ENCODE measurements at regions not wholly inside any gene's neighbourhood (a gene's known extent, or its start where the extent isn't known, plus 50 kb on each side); places are given as distances from the start of the nearest gene placed in this dataset.

DNA sequence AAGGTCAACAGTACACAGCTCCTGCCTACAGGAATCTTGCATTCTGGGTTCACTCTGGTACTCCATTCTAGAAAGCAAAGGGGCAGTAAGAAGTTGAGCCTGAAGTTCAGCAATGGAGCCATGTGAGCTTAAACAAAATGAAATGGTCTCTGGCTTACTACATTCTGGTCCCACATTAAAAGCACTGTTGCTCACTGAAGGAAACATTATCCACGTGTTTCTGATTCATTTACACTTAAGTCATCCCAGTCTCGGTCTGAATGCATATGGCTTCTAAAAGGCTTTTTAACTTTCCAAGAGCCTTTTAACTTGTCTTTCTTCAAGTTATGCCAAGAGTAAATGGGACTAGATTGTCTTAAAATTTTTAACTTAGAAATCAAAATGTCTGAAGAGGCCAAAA is 177.8 kb downstream of the LNPK start:
- H3K27me3 ChIP-seq = no peaks in the 10 kb centered on the region
- peaks cover 0 to 7% (median 0%) of the 10 kb centered on the region in 12 donors for H3K9me3 ChIP-seq
- H3K36me3 ChIP-seq = no peaks in the 10 kb centered on the region
- 81 to 90% (median 85%) methylated on average over 2 of the region's 2 CpGs for WGBS, 4 donors
- DNase-seq (no peak), ATAC-seq (no peak)
- no peaks in the 10 kb centered on the region for H3K4me1 ChIP-seq
- intact Hi-C loops (cut with DNase I) = no loop called here
- TF ChIP-seq, protein P1, sequence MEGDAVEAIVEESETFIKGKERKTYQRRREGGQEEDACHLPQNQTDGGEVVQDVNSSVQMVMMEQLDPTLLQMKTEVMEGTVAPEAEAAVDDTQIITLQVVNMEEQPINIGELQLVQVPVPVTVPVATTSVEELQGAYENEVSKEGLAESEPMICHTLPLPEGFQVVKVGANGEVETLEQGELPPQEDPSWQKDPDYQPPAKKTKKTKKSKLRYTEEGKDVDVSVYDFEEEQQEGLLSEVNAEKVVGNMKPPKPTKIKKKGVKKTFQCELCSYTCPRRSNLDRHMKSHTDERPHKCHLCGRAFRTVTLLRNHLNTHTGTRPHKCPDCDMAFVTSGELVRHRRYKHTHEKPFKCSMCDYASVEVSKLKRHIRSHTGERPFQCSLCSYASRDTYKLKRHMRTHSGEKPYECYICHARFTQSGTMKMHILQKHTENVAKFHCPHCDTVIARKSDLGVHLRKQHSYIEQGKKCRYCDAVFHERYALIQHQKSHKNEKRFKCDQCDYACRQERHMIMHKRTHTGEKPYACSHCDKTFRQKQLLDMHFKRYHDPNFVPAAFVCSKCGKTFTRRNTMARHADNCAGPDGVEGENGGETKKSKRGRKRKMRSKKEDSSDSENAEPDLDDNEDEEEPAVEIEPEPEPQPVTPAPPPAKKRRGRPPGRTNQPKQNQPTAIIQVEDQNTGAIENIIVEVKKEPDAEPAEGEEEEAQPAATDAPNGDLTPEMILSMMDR (IDR thresholded peaks at IDR 0.05) = no peak
- no peak for TF ChIP-seq POLR2A (IDR thresholded peaks at IDR 0.05)
- H3K27ac ChIP-seq = no peak overlapping the region
- no peak overlapping the region for H3K4me3 ChIP-seq

DNA sequence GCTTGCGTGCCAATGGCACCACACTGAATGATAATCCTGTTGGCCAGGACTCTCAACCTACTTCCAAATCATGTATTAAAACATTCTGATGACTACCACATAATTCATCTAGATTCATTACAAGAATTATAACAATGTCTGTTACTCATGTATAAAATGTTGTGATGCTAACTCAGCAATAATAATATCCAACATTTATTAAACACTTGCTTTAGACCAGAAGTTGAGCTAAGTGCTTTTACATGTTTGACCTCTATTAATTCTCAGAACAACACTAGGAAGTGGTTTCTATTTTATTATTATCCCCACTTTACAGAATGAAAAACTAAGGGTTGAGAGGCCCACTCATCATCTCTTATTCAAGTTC is 178.4 kb downstream of the LNPK start:
- WGBS, 4 donors = 91 to 100% (median 95%) methylated on average over 1 of the region's 1 CpG
- Histone ChIP-seq H3K36me3 (no peaks in the 10 kb centered on the region), H3K27ac (no peak overlapping the region), H3K4me1 (no peaks in the 10 kb centered on the region), H3K9me3 (peaks cover 0 to 7% (median 0%) of the 10 kb centered on the region in 12 donors), H3K4me3 (no peak overlapping the region), H3K27me3 (no peaks in the 10 kb centered on the region)
- intact Hi-C loops (cut with DNase I) = no loop called here
- no peak for ATAC-seq
- TF ChIP-seq, protein P1 (IDR thresholded peaks at IDR 0.05) = no peak
- no peak for TF ChIP-seq POLR2A (IDR thresholded peaks at IDR 0.05)
- DNase-seq = no peak

DNA sequence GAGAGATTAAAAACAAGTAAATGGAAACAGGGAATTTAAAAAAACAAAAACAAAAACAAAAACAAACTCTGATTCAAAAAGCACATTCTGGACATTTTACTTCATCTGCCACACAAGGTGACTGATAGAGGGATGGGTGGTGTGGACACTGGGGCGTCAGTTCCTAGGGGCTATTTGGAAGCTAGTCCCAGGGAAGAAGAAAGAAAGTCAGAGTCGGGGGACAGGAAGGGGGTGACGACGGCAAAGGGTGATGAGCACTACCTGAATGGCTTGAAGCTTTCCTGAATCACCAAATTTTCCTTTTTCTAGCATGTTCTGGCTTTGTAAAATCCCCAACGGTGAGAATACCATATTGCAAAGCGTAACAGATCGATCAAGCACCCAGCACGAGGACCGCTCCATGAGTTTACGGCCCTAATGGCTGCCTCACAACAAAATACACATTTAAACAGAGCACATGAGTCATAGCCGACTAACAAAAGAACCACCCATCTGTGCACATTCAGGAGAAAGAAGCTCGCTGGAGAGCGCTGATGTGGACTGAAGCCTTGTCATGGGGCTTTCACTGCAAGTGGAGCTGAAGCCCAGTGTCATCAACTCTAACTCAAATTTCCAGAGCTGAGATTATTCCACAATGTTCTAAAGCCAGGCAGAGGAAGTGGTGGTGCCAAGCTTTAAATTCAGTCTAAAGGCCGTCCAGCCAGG is 178.9 kb downstream of the LNPK start:
- Histone ChIP-seq H3K4me1 (no peaks in the 10 kb centered on the region), H3K9me3 (peaks cover 0 to 7% (median 0%) of the 10 kb centered on the region in 12 donors), H3K27ac (no peak overlapping the region), H3K36me3 (no peaks in the 10 kb centered on the region), H3K4me3 (no peak overlapping the region), H3K27me3 (no peaks in the 10 kb centered on the region)
- ATAC-seq (no peak), DNase-seq (no peak)
- 86 to 93% (median 88%) methylated on average over 14 of the region's 14 CpGs for WGBS, 4 donors
- TF ChIP-seq, protein P1 (IDR thresholded peaks at IDR 0.05) = no peak
- TF ChIP-seq POLR2A (IDR thresholded peaks at IDR 0.05) = no peak
- intact Hi-C loops (cut with DNase I) = no loop called here

DNA sequence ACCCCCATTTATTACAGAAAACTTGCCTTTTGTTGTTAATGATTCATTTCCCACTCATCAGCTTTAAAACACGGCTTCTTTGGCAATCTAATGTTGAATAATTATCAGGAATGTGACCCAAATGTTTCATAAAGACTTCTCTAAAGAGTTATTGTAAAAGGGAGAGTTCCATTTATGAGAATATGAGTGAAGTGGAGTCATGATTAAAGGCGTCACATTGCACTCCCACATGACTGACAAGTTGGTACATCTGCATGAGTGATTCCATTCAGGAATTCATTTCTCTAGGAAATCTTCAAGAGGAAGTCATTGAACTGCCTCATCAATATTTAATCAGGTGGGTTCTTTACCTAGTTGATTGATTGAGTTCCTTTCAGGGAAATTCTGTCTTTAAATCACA is 184.8 kb downstream of the LNPK start:
- H3K9me3 ChIP-seq = peaks cover 0 to 10% (median 0%) of the 10 kb centered on the region in 12 donors
- H3K27ac ChIP-seq = no peak overlapping the region
- ATAC-seq (no peak), DNase-seq (no peak)
- 70 to 85% (median 76%) methylated on average over 2 of the region's 2 CpGs for WGBS, 4 donors
- no peaks in the 10 kb centered on the region for H3K4me1 ChIP-seq
- no peak for TF ChIP-seq POLR2A (IDR thresholded peaks at IDR 0.05)
- TF ChIP-seq, protein P1 (IDR thresholded peaks at IDR 0.05) = no peak
- H3K36me3 ChIP-seq = no peaks in the 10 kb centered on the region
- intact Hi-C loops (cut with DNase I) = no loop called here
- no peak overlapping the region for H3K4me3 ChIP-seq
- H3K27me3 ChIP-seq = no peaks in the 10 kb centered on the region
